Mammary epithelial cell (primary cell): ENCODE measurements at regions not wholly inside any gene's neighbourhood (a gene's known extent, or its start where the extent isn't known, plus 50 kb on each side); places are given as distances from the start of the nearest gene placed in this dataset.

Experiments
- EZH2 ChIP-seq: IDR thresholded peaks from 2 replicates; pipeline ENCODE4 v1.6.1; 2012; ENCODE audit warnings: low read length, inconsistent platforms, borderline replicate concordance
- TF ChIP-seq, protein P1 (sequence below), 2 donors: IDR thresholded peaks in 1 of 2; conservative IDR thresholded peaks in 1 of 2; 2 replicates each; pipeline ENCODE4 v1.5.1; 2011 to 2012; ENCODE audit warnings: inconsistent platforms in 2 of 2, low read length in 2 of 2, mild to moderate bottlenecking in 2 of 2, control low read depth in 1 of 2, low read depth in 1 of 2; ENCODE audit not compliant: insufficient read depth in 1 of 2; ENCODE audit errors: extremely low read depth in 1 of 2

DNA sequence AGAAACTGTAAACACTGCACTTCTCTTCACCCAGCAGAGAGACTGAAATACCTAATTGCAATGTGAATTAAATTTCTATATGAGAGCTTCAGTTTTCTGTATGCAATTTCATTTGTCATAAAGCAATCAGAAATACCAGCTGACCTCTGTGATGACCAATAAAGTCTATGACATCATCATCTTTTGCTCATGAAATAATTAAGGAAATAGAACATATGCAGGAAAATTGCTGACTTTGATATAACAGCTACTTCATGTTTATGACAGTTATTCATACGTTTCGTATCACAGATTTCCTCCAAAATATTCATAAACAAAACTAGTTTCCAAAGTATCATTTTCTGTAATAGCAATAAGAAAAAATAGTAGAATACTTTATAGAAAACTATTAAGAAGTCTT is 652.3 kb downstream of the SLCO4C1 start:
- TF ChIP-seq, protein P1, sequence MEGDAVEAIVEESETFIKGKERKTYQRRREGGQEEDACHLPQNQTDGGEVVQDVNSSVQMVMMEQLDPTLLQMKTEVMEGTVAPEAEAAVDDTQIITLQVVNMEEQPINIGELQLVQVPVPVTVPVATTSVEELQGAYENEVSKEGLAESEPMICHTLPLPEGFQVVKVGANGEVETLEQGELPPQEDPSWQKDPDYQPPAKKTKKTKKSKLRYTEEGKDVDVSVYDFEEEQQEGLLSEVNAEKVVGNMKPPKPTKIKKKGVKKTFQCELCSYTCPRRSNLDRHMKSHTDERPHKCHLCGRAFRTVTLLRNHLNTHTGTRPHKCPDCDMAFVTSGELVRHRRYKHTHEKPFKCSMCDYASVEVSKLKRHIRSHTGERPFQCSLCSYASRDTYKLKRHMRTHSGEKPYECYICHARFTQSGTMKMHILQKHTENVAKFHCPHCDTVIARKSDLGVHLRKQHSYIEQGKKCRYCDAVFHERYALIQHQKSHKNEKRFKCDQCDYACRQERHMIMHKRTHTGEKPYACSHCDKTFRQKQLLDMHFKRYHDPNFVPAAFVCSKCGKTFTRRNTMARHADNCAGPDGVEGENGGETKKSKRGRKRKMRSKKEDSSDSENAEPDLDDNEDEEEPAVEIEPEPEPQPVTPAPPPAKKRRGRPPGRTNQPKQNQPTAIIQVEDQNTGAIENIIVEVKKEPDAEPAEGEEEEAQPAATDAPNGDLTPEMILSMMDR (conservative IDR thresholded peaks at IDR 0.05 in 1 of 2, IDR thresholded peaks at IDR 0.05 in 1 of 2; ENCODE audit: extremely low read depth in 1 of 2, insufficient read depth in 1 of 2, low read depth in 1 of 2, low read length in 2 of 2) = no peak
- TF ChIP-seq EZH2 = no peak
